ENCODE measurements at regions not wholly inside any gene's neighbourhood (a gene's known extent, or its start where the extent isn't known, plus 50 kb on each side); places are given as distances from the start of the nearest gene placed in this dataset.

DNA sequence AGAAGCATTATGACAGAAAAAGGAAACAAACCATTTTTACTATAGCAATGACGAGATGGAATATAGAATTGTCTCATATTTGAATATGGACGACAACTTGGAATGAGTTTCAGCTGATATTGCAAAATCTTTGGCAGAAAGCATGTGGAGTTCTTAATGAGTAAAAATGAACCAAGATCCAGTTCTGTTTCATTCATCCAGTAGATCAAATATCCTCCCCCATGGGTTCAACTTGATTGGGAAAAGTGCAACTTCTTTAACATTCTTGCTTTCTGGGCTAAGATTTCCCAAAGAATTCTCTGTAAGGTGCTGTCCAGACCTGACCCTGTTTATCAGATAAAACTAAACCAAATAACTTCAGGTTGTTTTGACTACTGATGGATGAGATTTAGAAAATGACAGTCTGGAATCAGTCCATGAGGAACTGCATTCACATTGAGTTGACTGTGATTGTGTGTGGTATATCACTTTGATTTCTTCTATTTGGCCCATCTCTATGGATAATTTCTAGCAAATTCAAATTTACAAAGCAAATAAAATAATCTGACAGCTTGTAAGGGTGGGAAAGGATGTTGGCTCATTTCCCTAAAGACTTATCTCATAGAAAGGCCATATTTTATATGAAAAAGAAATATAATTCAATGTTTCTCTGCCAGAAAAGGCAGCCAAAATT, 267.4 kb downstream of the ADAMTS20 start:
- Histone ChIP-seq H3K4me1 (no peaks in the 10 kb centered on the region), H3K27ac (no peak overlapping the region), H3K36me3 (no peaks in the 10 kb centered on the region), H3K27me3 (ENCODE audit: low read depth) (no peaks in the 10 kb centered on the region), H3K9me3 (no peaks in the 10 kb centered on the region), H3K4me3 (no peak overlapping the region)
- TF ChIP-seq, protein P1, sequence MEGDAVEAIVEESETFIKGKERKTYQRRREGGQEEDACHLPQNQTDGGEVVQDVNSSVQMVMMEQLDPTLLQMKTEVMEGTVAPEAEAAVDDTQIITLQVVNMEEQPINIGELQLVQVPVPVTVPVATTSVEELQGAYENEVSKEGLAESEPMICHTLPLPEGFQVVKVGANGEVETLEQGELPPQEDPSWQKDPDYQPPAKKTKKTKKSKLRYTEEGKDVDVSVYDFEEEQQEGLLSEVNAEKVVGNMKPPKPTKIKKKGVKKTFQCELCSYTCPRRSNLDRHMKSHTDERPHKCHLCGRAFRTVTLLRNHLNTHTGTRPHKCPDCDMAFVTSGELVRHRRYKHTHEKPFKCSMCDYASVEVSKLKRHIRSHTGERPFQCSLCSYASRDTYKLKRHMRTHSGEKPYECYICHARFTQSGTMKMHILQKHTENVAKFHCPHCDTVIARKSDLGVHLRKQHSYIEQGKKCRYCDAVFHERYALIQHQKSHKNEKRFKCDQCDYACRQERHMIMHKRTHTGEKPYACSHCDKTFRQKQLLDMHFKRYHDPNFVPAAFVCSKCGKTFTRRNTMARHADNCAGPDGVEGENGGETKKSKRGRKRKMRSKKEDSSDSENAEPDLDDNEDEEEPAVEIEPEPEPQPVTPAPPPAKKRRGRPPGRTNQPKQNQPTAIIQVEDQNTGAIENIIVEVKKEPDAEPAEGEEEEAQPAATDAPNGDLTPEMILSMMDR (IDR thresholded peaks at IDR 0.05), result no peak
- intact Hi-C loops (cut with DNase I), result no loop called here
- DNase-seq (no peak), ATAC-seq (no peak)

DNA sequence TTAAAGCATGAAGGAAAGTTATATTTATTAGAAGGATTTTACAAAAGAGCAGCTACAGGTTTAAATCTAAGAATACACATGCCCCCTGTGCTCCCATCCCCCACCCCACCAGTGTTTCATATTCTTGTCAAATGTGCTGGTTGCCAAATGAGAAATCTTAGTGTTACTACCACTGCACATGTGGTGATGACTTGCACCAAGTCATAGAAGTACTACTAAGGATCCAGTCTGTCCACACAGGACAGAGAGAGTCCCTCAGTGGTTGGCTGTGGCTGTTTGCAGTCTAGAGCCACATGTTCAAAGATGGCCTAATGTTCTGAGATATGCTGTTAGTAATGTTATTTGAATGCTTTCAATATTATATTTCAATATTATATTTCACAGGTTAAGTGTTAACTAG, 268.8 kb downstream of the ADAMTS20 start:
- Histone ChIP-seq H3K27me3 (ENCODE audit: low read depth) (no peaks in the 10 kb centered on the region), H3K9me3 (no peaks in the 10 kb centered on the region)
- no peak for ATAC-seq

DNA sequence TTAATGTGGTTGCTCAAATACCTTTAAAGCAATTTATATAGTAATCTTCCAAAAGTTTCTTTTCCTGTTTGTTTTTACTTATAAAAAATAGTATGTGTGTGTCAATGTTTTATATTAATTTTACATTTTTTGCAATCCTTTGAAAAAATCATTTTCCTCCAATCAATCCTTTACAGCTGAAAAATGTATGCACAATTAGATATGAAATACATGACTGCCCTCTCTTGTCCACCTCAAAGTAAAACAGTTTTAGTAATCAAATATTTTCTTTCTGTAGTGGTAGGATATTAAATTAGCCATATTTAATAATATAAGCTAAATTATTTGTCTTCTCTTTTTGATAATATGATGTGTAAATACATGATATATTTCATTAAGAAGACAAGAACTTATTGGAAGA, 269.9 kb downstream of the ADAMTS20 start:
- TF ChIP-seq, protein P1 (IDR thresholded peaks at IDR 0.05), result peak; percentile 35
- Histone ChIP-seq H3K9me3 (no peaks in the 10 kb centered on the region), H3K4me3 (no peak overlapping the region), H3K36me3 (no peaks in the 10 kb centered on the region), H3K27ac (no peak overlapping the region), H3K4me1 (no peaks in the 10 kb centered on the region), H3K27me3 (ENCODE audit: low read depth) (no peaks in the 10 kb centered on the region)
- no peak for ATAC-seq
- intact Hi-C loops (cut with DNase I), result no loop called here
- DNase-seq, result no peak

More for the DNA sequence above, 268.8 kb downstream of the ADAMTS20 start:
- TF ChIP-seq, protein P1 (IDR thresholded peaks at IDR 0.05), result no peak
- no peaks in the 10 kb centered on the region for H3K36me3 ChIP-seq
- intact Hi-C loops (cut with DNase I), result no loop called here
- DNase-seq, result no peak
- no peak overlapping the region for H3K4me3 ChIP-seq
- H3K4me1 ChIP-seq, result no peaks in the 10 kb centered on the region
- no peak overlapping the region for H3K27ac ChIP-seq

DNA sequence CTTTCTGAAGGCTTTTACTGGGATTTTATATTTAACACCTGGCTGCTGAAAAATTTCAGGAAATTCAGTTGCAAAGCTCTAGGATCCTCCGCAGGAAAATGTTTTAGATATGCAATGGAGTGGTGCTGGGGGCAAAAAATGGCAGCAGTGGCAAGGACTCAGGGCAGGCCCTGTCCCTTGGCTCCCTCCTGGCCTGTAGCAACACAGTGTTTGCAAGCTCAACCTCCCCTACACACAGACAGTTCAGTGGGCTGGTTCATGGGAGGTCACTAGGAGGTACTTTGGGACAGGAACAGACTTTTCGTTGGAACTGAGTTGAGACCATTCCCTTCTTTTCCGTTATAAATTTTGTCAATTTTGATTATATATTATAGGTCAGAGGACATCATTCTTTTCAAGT, 270.4 kb downstream of the ADAMTS20 start:
- no peak overlapping the region for H3K27ac ChIP-seq
- no peaks in the 10 kb centered on the region for H3K27me3 ChIP-seq (ENCODE audit: low read depth)
- ATAC-seq, result no peak
- no peaks in the 10 kb centered on the region for H3K9me3 ChIP-seq
- intact Hi-C loops (cut with DNase I), result no loop called here
- no peaks in the 10 kb centered on the region for H3K4me1 ChIP-seq
- no peak for DNase-seq
- TF ChIP-seq, protein P1 (IDR thresholded peaks at IDR 0.05), result no peak
- H3K36me3 ChIP-seq, result no peaks in the 10 kb centered on the region
- no peak overlapping the region for H3K4me3 ChIP-seq

DNA sequence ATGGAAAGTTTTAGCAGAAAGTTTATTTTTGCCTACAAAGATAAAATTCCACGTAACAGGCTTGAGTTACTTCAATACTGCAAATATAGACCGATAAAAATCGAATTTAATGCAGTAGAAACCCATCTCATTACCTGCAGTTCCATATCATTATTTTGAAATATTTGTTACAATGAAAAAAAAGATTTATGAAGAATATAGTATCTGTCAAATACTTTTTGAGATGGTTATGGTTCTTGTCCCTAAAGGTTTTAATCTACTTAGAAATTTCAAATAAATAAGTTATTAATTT, 273.5 kb downstream of the ADAMTS20 start:
- DNase-seq (no peak), ATAC-seq (no peak)
- TF ChIP-seq, protein P1 (IDR thresholded peaks at IDR 0.05), result no peak
- Histone ChIP-seq H3K27me3 (ENCODE audit: low read depth) (no peaks in the 10 kb centered on the region), H3K9me3 (no peaks in the 10 kb centered on the region), H3K4me1 (no peaks in the 10 kb centered on the region), H3K4me3 (no peak overlapping the region), H3K36me3 (no peaks in the 10 kb centered on the region), H3K27ac (no peak overlapping the region)
- intact Hi-C loops (cut with DNase I), result no loop called here

All from lower lobe of right lung (tissue), 2 donors.